ENCODE measurements at regions not wholly inside any gene's neighbourhood (a gene's known extent, or its start where the extent isn't known, plus 50 kb on each side); places are given as distances from the start of the nearest gene placed in this dataset.

- Histone ChIP-seq H4K5ac (ENCODE audit: insufficient read length, low read depth, low read length) (no peak overlapping the region), H3K36me3 (ENCODE audit: control insufficient read depth in 2 of 4, insufficient read depth in 4 of 4, low read length in 3 of 4) (no peaks in the 10 kb centered on the region), H3K4ac (replicated peaks; ENCODE audit: insufficient read length, low read depth, low read length) (no peak overlapping the region), H2BK12ac (ENCODE audit: low read depth, low read length) (no peak overlapping the region), H3K27ac (ENCODE audit: low read depth, low read length) (no peak overlapping the region), H3K4me1 (replicated peaks in 1 of 4; ENCODE audit: control insufficient read depth in 3 of 4, insufficient read depth in 4 of 4, low read length in 3 of 4) (peaks cover 0 to 3% (median 0%) of the 10 kb centered on the region in 4 experiments; a peak in 1 of 7 replicates), H2BK15ac (ENCODE audit: low read length) (no peak overlapping the region), H3K23ac (ENCODE audit: insufficient read length) (no peak overlapping the region), H3K18ac (ENCODE audit: extremely low read depth, low read length) (no peak overlapping the region), H3K9ac (replicated peaks in 1 of 4; ENCODE audit: extremely low read depth in 1 of 4, low read depth in 3 of 4, low read length in 3 of 4) (no peak overlapping the region), H3K79me2 (ENCODE audit: control insufficient read depth in 1 of 2, insufficient read depth in 2 of 2, low read length in 2 of 2) (no peaks in the 10 kb centered on the region), H2AFZ (ENCODE audit: low read length) (no peak overlapping the region), H3K9me3 (ENCODE audit: insufficient read depth in 2 of 2, low read depth in 1 of 2, low read length in 1 of 2) (no peaks in the 10 kb centered on the region), H2BK5ac (ENCODE audit: low read depth, low read length) (no peak overlapping the region), H2AK5ac (ENCODE audit: low read depth, low read length) (no peak overlapping the region), H2BK120ac (replicated peaks; ENCODE audit: low read depth, low read length) (no peak overlapping the region), H3K27me3 (replicated peaks in 1 of 4; ENCODE audit: control insufficient read depth in 3 of 4, extremely low read depth in 1 of 4, insufficient read depth in 3 of 4, low read length in 3 of 4) (no peaks in the 10 kb centered on the region), H4K91ac (replicated peaks; ENCODE audit: insufficient read length, low read length) (no peak overlapping the region), H2BK20ac (ENCODE audit: low read length) (no peak overlapping the region), H3K14ac (ENCODE audit: insufficient read length) (no peak overlapping the region), H3K79me1 (ENCODE audit: low read depth, low read length) (no peaks in the 10 kb centered on the region), H3K4me3 (ENCODE audit: extremely low read depth in 1 of 4, insufficient read depth in 2 of 4, low read depth in 3 of 4, low read length in 4 of 4) (no peak overlapping the region), H3K23me2 (ENCODE audit: low read depth, low read length) (no peaks in the 10 kb centered on the region), H3K4me2 (ENCODE audit: insufficient read depth in 1 of 2, low read depth in 2 of 2, low read length in 2 of 2) (no peak overlapping the region), H4K20me1 (replicated peaks in 1 of 2; ENCODE audit: control insufficient read depth in 1 of 2, insufficient read depth in 2 of 2, low read length in 2 of 2) (no peaks in the 10 kb centered on the region), H3K56ac (replicated peaks; ENCODE audit: insufficient read length, low read depth, low read length) (no peak overlapping the region), H4K8ac (ENCODE audit: extremely low read depth, insufficient read depth, low read length) (no peak overlapping the region)
- ChIA-PET CTCF (ENCODE audit: partially characterized antibody) (interaction anchor here (1.0 kb wide), 1 partner anchor 34 kb away, joined by 3 read pairs; no protein-coding TSS in a partner anchor), POLR2A (ENCODE audit: partially characterized antibody) (no interaction called here)
- DNase-seq (ENCODE audit: low read depth in 1 of 2, low spot score in 2 of 2) (no peak), FAIRE-seq (no peak)
- 100% methylated on average over 1 of the region's 1 CpG; no CpG with 5 or more reads in 1 of the 2 experiments for WGBS, 2 experiments (ENCODE audit: extremely low coverage in 1 of 2, insufficient coverage in 1 of 2, insufficient read length in 1 of 2, insufficient replicate concordance in 2 of 2, low coverage in 1 of 2, low lambda C conversion rate in 2 of 2, missing lambda C conversion rate in 1 of 2)
- TF ChIP-seq SIX5 (IDR thresholded peaks at IDR 0.05; ENCODE audit: low read depth, low read length), result no peak
- no peak for TF ChIP-seq E2F6 (IDR thresholded peaks at IDR 0.05)
- no peak for TF ChIP-seq JUN (IDR thresholded peaks at IDR 0.05; ENCODE audit: low read depth, low read length)
- TF ChIP-seq SIN3A (conservative IDR thresholded peaks at IDR 0.05 in 1 of 2, IDR thresholded peaks at IDR 0.05 in 1 of 2; ENCODE audit: low read depth in 1 of 2, low read length in 2 of 2), result no peak
- TF ChIP-seq KDM5A (IDR thresholded peaks at IDR 0.05; ENCODE audit: low read length), result no peak
- no peak for TF ChIP-seq BRCA1 (IDR thresholded peaks at IDR 0.05; ENCODE audit: low read depth, low read length)
- TF ChIP-seq FOSL1 (IDR thresholded peaks at IDR 0.05; ENCODE audit: insufficient read depth, low read depth, low read length), result no peak
- no peak for TF ChIP-seq TCF12 (IDR thresholded peaks at IDR 0.05; ENCODE audit: low read depth, low read length)
Observed at GRCh38 chr3:21860082-21860475, 109.1 kb upstream of the ZNF385D start.

All from H1 (cell line).